GM18511 (cell line): ENCODE measurements at regions not wholly inside any gene's neighbourhood (a gene's known extent, or its start where the extent isn't known, plus 50 kb on each side); places are given as distances from the start of the nearest gene placed in this dataset.

Source experiments
- ATAC-seq: cut with Tn5 transposase; IDR thresholded peaks from one replicate; pipeline ENCODE4 v1.9.1; 2021; ENCODE audit warnings: mild to moderate bottlenecking, moderate library complexity; ENCODE audit not compliant: unreplicated experiment

DNA sequence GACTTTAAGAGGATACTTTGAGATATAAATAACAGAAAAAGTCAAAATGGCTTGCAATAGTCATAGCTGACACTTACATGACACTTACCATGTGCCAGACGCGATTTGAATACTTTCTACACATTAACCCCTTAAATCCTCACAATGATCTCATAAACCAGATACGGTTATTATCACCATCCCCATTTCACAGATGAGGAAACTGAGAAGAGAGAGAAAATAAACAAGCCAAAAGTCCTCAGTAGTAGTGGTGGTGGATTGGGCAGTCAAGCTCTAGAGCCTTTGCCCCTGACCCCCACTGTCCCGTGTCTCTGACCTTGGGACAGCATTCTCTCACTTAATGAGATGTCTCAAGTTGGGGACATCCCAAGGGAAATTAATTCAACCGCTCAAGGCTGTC lies 105.2 kb upstream of the TAF1B start:
- no peak for ATAC-seq

- ATAC-seq, result peak; percentile 31
These were observed 104.5 kb upstream of the TAF1B start for GRCh38 chr2:9738535-9739496.

DNA sequence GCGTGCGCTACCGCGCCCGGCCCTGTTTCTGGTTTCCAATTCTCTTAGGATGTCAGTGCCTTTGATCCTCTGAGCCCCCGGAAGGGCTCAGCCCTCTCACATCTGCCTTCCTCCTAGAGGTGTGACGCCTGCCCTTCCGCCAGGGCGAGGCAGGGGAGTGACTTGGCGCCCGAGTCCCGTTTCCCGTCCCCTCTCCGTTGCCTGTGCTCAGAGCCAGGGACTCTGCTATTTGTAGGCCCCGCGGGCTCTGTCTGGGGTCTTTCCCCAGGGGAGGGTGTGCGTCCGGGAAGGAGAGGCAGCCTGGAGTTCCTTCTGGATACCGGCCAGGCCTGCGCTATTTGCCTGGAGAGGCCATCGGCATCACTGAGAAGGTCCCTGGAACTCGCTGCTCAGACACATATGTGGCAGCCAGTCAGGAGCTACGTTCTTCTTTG lies 103.7 kb upstream of the TAF1B start:
- ATAC-seq, result peak; percentile 67

GRCh38 chr2:9740382-9741073 lies 102.7 kb upstream of the TAF1B start:
- no peak for ATAC-seq

DNA sequence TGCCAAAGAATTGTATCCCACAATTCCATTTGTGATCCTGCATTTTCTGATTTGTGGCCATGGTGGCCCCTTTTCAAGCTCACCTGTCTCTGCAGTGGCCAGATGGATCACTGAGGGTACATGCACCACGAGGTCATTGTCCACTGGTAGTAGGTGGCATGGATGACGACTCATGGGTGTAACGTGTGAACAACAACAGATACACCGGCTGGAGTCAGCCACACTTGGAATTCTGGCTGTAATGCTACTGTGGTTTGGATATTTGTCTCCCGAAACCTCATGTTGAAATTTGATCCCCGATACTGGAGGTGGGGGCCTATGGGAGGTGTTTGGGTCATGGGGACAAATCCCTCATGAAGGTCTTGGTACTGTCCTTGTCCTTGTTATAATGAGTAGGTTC lies 102.2 kb upstream of the TAF1B start:
- no peak for ATAC-seq

- ATAC-seq, result no peak
These were observed 100.7 kb upstream of the TAF1B start for GRCh38 chr2:9742601-9743000.

- ATAC-seq, result no peak
These were observed 98.8 kb upstream of the TAF1B start for GRCh38 chr2:9744256-9745004.

DNA sequence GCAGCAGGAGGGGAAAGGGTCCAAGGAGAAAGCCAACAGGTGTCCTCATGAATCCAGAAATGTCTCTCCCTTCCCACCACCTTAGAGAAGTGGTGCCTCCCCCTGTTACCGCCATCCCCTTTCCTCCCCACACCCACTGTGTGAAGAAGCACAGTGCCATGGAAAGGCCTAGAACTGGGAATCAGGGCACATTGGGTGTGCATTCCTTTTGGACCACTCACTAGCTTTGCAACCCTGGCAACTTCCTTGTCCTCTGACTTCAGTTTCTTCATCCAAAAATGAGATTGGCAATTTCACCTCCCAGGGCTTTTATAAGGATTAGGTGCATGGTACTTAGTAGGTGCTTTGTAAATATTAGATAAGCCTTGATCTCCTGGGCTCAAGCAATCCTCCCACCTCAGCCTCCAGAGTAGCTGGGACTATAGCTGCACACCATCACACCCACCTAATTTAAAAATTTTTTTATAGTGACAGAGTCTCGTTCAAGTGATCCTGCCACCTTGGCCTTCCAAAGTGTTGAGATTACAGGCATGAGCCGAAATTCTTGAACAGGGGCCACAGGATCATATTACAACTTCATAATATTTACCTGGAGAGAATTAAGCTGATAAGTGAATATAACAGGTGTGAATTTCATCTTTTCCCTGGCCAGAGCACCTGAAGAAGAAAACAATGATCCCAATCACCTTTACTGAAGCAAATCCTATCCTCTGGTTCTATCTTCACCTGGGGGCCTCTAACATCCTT lies 97.9 kb upstream of the TAF1B start:
- no peak for ATAC-seq

DNA sequence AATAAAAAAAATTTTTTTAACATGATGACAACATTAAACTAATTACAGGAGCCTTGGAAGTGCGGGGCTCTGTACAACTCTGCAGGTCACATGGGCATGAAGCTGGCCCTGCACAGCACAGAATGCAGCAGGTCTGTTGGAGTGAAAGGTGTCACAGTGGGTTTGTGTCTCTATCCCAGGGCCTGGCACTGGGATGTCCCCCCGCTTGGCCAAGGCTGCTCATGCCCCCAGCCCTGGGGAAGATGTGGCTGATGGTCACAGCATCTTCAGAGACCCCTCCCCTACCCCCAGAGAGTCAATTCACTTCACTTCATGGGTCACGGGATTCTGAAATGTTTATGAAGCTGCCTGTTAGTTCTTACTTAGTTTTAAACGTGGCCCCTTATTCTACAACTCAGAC lies 95.9 kb upstream of the TAF1B start:
- no peak for ATAC-seq

DNA sequence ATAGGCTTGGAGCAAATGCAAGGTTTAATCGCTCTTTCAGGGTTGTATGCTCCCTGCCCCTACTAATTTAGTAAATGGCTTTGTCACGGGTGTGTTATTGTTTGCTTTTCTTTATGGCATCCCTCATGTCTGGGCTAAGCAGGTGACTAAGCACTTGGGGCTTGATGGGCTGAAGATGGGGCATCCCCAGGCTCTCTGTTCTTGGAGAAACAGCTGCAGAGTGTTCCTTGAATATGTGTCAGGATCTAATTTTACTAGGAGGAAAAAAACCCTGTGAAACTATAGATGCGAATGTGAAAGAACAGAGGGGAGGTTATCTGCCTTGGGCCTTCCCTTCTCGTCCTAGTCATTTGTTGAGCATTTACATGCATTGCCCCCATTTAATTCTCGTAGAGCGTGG lies 94.7 kb upstream of the TAF1B start:
- no peak for ATAC-seq

DNA sequence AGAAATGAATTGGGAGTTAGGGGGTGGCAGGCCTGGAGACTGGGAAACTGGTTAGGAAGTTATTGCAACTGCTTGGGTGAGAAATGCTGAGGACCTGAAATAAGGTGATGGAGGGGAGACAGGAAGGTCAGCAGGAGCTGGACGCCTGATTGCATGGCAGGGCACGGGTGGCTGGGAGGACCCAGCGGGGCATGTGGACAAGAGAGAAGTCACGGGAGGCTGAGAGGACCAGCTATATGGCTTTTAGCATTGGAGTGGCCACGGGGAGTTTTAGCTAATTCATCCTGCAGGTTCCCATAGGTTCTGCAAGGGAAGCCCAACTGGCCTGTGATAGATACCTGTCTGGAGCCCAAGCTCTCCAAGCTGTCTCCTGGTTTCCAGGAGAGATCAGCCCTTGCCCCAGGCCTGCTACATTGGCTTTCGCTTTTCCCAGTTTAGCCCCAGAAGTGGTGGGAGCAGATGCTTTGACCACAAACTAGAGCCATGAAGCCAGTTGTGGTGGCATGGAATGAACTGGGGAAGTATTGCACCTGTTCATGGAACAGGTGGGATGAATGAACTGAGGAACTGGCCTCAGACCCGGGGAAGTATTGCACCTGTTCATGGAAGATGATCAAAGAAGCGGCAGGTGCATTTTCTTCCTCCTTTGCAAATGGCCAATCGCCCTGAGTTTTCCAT lies 93.6 kb upstream of the TAF1B start:
- ATAC-seq, result no peak

GRCh38 chr2:9750224-9751215 lies 92.8 kb upstream of the TAF1B start:
- ATAC-seq, result no peak

DNA sequence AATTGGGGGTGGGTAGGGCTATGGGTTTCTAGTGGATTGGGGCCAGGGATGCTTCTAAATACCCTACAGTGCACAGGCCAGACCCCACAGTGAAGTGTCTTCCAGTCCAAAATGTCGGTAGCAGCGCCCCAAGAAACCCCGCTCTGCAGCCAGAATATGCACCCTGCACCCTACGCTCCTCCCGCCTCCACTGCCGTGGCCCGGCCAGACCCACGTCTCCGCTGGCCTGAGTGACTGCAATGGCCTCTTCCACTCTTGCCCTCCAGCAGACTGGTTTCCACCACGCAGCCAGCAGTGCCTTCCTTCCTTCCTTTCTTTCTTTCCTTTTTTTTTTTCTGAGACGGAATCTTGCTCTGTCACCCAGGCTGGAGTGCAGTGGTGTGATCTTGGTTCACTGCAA lies 91.4 kb upstream of the TAF1B start:
- ATAC-seq, result no peak

GRCh38 chr2:9752441-9753275 lies 90.6 kb upstream of the TAF1B start:
- no peak for ATAC-seq

- ATAC-seq, result peak; percentile 81
These were observed 90.0 kb upstream of the TAF1B start for GRCh38 chr2:9753276-9753600.

GRCh38 chr2:9753665-9754531 lies 89.4 kb upstream of the TAF1B start:
- ATAC-seq, result peak; percentile 49

- ATAC-seq, result peak; percentile 2
These were observed 88.8 kb upstream of the TAF1B start for GRCh38 chr2:9754532-9754887.
